ENCODE measurements at regions not wholly inside any gene's neighbourhood (a gene's known extent, or its start where the extent isn't known, plus 50 kb on each side); places are given as distances from the start of the nearest gene placed in this dataset.

GRCh38 chr2:100765481-100765880 lies 54.5 kb upstream of the NPAS2 start:
- TF ChIP-seq CTCF (IDR thresholded peaks at IDR 0.05) = no peak
- intact Hi-C loops (cut with micrococcal nuclease) = no loop called here
- no peaks in the 10 kb centered on the region for H3K9me3 Mint-ChIP-seq
- ChIA-PET POLR2A (interaction anchor here (0.6 kb wide), 1 partner anchor 422 kb away, joined by 3 read pairs; no protein-coding TSS in a partner anchor), CTCF (interaction anchor here (1.2 to 1.6 kb wide), 3 partner anchors 16 to 155 kb away, joined by 3 to 4 read pairs (median 3); no protein-coding TSS in a partner anchor)
- no peak for DNase-seq
- ATAC-seq = no peak
- H3K36me3 Mint-ChIP-seq (ENCODE audit: low read depth) = no peaks in the 10 kb centered on the region
- no peak overlapping the region for H3K4me3 Mint-ChIP-seq
- no peaks in the 10 kb centered on the region for H3K27me3 Mint-ChIP-seq
- no peaks in the 10 kb centered on the region for H3K4me1 Mint-ChIP-seq (ENCODE audit: low read depth)
- H3K27ac Mint-ChIP-seq = no peak overlapping the region

GRCh38 chr2:100766256-100766655 lies 53.7 kb upstream of the NPAS2 start:
- no peaks in the 10 kb centered on the region for H3K9me3 Mint-ChIP-seq
- no peak overlapping the region for H3K27ac Mint-ChIP-seq
- no peak for DNase-seq
- H3K36me3 Mint-ChIP-seq (ENCODE audit: low read depth) = no peaks in the 10 kb centered on the region
- no peak for ATAC-seq
- H3K4me3 Mint-ChIP-seq = no peak overlapping the region
- CTCF ChIA-PET = interaction anchor here (1.3 to 1.6 kb wide), 2 partner anchors 15 to 34 kb away, joined by 3 read pairs; no protein-coding TSS in a partner anchor
- POLR2A ChIA-PET = no interaction called here
- no peak for TF ChIP-seq CTCF (IDR thresholded peaks at IDR 0.05)
- H3K4me1 Mint-ChIP-seq (ENCODE audit: low read depth) = no peaks in the 10 kb centered on the region
- H3K27me3 Mint-ChIP-seq = no peaks in the 10 kb centered on the region
- intact Hi-C loops (cut with micrococcal nuclease) = no loop called here

GRCh38 chr2:100766806-100767205 lies 53.1 kb upstream of the NPAS2 start:
- ChIA-PET CTCF (interaction anchor here (1.2 kb wide), 1 partner anchor 172 kb away, joined by 4 read pairs; no protein-coding TSS in a partner anchor), POLR2A (no interaction called here)
- Mint-ChIP-seq H3K9me3 (no peaks in the 10 kb centered on the region), H3K36me3 (ENCODE audit: low read depth) (no peaks in the 10 kb centered on the region), H3K27me3 (no peaks in the 10 kb centered on the region), H3K27ac (no peak overlapping the region), H3K4me3 (no peak overlapping the region), H3K4me1 (ENCODE audit: low read depth) (no peaks in the 10 kb centered on the region)
- ATAC-seq (no peak), DNase-seq (no peak)
- no peak for TF ChIP-seq CTCF (IDR thresholded peaks at IDR 0.05)
- intact Hi-C loops (cut with micrococcal nuclease) = no loop called here

- Mint-ChIP-seq H3K27me3 (no peaks in the 10 kb centered on the region), H3K27ac (no peak overlapping the region), H3K36me3 (ENCODE audit: low read depth) (no peaks in the 10 kb centered on the region), H3K4me1 (ENCODE audit: low read depth) (no peaks in the 10 kb centered on the region), H3K9me3 (no peaks in the 10 kb centered on the region), H3K4me3 (no peak overlapping the region)
- CTCF ChIA-PET = interaction anchor here (1.2 kb wide), 1 partner anchor 173 kb away, joined by 4 read pairs; no protein-coding TSS in a partner anchor
- ATAC-seq = no peak
- POLR2A ChIA-PET = no interaction called here
- DNase-seq = no peak
- intact Hi-C loops (cut with micrococcal nuclease) = no loop called here
- no peak for TF ChIP-seq CTCF (IDR thresholded peaks at IDR 0.05)
Observed at GRCh38 chr2:100767224-100767653, 52.7 kb upstream of the NPAS2 start.

GRCh38 chr2:100767810-100768806 lies 51.8 kb upstream of the NPAS2 start:
- ATAC-seq (no peak), DNase-seq (no peak)
- Mint-ChIP-seq H3K27me3 (no peaks in the 10 kb centered on the region), H3K4me1 (ENCODE audit: low read depth) (no peaks in the 10 kb centered on the region), H3K4me3 (no peak overlapping the region), H3K36me3 (ENCODE audit: low read depth) (no peaks in the 10 kb centered on the region), H3K27ac (no peak overlapping the region), H3K9me3 (no peaks in the 10 kb centered on the region)
- intact Hi-C loops (cut with micrococcal nuclease) = no loop called here
- ChIA-PET POLR2A (interaction anchor here (0.6 kb wide), 1 partner anchor 16 kb away, joined by 3 read pairs; no protein-coding TSS in a partner anchor), CTCF (interaction anchor here (1.2 to 1.8 kb wide), 2 partner anchors 161 to 173 kb away, joined by 4 read pairs; no protein-coding TSS in a partner anchor)
- no peak for TF ChIP-seq CTCF (IDR thresholded peaks at IDR 0.05)

All from activated CD8-positive, alpha-beta T cell treated with anti-CD3 and anti-CD28 coated beads for 36 hours (primary cell).